DMS53 (cell line): ENCODE measurements at regions not wholly inside any gene's neighbourhood (a gene's known extent, or its start where the extent isn't known, plus 50 kb on each side); places are given as distances from the start of the nearest gene placed in this dataset.

Experiments used
- DNase-seq: peaks from one replicate; lab custom pipeline; 2025; lab: John Stamatoyannopoulos, UW

DNA sequence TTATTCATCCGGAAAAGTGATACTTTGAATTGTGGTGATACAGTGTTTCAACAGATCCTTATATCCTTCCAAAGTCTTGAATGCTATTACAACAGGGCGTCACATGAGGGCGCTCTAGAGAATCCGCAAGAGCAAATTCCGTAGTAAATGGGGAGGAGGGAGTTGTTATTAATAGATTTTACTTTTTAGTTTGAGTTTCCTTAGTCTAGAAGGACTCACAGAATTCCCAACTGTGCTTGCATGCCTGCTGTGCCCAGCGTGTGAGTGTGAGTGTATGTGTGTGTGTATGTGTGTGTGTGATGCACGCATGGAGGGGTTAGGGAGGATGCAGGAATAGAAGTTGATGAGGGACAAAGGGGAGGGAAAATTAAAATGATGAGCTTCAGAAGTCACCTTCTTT lies 375.3 kb downstream of the C12orf75 start:
- DNase-seq = peak; percentile 88

- peak; percentile 97 for DNase-seq
Measured at GRCh38 chr12:105706321-105706972, 376.0 kb downstream of the C12orf75 start.

DNA sequence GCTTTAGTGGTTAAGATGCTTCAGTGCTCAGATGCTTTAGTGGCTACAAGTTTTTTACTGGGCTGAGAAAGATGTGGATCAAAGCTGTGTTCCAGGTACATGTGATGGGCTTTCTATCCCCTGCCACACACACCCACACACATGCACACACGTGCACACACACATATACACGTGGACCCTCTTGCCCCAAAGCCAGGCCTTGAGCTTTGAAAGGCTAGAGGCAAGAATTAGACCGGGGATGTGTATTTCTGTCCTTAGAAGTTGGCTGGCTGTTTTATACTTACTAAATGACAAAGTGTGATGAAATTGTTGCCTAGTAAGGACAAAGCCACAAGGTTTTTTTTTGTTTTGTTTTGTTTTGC lies 376.5 kb downstream of the C12orf75 start:
- no peak for DNase-seq

- DNase-seq = no peak
Measured at GRCh38 chr12:105713606-105714305, 383.3 kb downstream of the C12orf75 start.

GRCh38 chr12:105716621-105717020 lies 386.1 kb downstream of the C12orf75 start:
- DNase-seq = no peak

DNA sequence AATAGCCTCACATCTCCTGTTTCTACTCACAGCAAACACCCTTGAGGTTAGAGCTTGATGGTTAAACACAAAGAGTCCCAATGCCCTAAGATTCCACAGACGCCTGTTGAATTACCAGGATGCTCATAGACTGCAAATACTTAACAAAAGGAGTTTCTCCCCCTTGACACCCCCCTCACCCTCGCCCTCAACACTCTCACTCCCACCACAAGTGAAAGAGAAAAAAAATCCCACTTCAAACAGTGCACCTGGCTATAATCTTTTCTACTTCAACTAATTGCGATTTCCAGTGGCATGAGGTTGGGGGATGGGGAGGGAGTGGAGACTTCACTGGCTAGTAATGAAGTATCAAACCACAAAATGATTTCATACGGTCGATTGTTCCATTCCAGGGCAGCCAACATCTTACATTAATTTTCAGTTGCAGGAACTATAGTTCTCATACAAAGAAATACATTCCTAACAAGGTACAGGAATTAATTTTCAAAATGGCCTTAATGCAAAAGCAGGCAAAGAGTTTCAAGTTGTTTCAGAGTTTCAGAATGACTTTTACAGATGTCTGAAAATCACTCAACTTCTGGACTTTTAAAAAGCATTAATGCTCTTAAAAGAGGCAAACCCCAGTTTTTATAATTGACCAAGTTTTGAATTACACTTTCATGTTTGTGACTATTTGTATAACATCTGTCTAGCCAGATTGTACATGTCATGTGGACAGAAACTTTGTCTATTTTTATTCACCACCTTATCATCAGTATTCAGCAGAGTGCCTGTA lies 390.7 kb downstream of the C12orf75 start:
- peak; percentile 22 for DNase-seq

DNA sequence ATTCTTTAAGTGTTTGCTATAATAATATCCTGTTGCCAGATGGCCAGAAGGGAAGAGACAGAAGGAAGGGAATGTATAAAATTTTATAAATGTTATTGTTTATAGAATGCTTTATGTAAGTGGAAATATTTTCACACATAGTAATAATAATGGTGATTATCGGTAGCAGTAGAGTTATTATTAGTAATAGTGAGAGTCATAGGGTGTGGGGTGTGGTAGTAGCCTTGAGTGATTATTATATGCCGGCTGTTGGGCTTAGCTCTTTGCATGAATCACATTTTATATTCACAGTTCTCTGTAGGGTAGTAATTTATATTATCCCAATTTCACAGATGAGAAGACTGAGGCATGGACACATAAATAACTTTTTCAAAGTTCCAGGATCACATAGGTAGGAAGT lies 391.4 kb downstream of the C12orf75 start:
- no peak for DNase-seq

DNA sequence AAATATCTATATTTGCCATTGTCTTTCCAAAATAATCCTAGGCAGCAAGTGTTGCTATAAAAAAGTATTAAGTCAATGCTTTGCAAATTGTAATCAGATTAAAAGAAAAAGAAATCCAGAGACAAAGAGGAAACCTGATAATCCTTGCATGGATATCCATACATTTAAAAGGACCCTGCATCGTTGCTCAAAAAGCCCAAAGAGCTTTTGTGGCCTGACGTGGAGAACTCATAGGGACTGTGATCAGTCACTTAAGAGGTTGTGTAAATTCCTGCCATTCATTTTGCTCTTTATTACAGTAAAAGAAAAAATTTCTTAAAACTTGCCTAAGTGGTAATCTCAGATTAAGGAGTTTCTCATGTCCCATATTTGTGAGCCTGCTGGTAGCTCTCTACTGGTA lies 392.6 kb downstream of the C12orf75 start:
- no peak for DNase-seq

DNA sequence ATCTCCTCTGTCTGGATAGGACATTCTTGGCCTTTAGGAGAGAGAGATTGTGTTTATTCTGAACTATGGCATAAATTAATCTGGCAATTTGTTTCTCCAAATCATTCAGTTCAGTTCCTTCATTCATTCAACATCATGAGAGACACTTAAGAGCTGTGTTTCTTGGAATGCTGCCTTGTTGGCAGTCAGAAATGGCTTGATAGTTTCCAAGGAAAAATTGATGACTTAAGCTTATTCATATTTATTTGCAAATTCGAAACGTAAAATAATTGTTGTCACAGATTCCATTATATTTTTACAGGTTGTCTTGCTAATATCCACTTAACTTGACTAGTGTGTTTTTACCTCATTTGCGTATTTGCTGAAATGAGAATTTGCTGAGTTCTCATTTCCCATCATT lies 393.0 kb downstream of the C12orf75 start:
- no peak for DNase-seq

DNA sequence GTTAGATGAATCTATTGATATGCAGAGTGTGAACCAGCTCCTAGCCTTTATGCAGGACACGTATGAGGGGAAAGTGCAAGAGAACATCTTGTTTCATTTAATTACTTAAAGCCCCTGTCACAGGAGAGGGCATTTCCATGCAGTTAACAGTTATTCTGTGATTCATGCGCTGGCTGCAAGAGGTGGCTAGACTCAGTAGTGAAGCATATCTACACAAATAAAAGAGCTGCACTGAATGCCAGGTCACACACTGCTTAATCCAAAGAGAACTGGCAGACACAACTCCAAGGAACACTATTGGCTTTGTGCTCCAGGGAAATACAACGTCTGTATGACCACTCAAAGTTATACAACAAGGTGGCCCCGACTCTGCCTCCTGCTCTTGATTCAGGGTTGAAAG lies 394.1 kb downstream of the C12orf75 start:
- DNase-seq = no peak

DNA sequence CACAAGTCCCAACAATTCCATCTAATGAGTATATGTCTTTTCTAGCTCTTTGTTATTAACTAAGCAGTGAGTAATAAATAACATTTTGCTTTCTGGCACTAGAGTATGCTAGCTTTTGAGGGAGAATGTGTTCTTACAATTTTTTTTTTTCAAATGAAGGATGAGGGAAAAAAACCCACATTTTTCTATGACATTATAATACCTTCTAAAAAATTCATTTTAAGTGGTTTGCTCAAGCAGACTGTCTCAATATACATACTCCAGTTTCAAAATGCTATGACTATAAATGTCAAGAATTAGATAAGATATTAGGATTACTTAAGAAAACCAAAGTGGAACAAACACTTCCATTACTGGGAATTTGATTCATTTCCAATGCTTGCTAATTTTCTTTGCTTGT lies 394.6 kb downstream of the C12orf75 start:
- DNase-seq = no peak

DNA sequence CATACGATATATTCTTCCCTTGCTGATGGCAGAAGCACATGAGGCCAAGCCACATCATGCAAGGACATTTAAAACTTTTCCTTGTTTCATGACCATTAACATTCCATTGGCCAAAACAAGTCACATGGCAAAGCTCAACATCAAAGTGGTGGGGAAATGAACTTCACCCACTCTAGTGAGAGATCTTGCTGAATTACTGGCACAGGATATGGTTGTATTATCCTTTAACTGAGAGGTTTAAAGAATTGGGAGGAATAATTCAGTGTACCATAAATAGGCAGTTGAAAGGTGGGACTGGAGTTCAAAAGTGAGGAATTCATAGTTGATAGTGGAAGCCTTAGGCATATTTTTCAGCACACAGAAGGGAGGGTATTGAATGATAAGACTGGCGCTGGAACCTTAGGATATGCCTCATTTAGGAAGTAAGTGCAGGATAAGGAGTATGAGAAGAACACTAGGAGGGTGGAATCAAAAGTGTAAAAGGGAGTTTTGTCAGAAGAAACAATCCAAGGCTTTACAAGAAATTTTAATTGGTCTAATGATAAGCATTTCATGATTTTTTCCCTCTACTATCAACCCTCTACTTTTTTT lies 398.8 kb downstream of the C12orf75 start:
- DNase-seq = no peak

- no peak for DNase-seq
Measured at GRCh38 chr12:105729926-105730325, 399.4 kb downstream of the C12orf75 start.

- DNase-seq = peak; percentile 71
Measured at GRCh38 chr12:105733579-105733978, 403.1 kb downstream of the C12orf75 start.

DNA sequence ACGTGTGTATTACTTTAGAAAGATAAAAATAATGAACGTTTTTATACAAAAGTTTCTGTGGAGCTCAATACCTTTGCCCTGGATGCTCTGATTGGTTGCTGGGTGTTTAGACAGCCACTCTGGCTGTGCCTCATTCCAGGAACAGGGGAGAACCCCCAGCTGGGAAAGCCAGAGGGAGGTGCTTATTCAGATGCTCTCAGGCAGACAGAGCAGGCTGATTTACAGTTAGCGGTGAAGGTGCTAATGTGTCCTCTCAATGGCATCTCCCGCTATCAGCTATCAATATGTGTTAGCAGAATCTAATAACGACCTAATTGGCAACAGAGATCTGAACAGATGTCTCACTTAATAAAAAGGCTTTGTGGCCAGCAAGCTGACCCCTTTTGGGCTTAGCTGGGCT lies 402.3 kb downstream of the NUAK1 start:
- no peak for DNase-seq

DNA sequence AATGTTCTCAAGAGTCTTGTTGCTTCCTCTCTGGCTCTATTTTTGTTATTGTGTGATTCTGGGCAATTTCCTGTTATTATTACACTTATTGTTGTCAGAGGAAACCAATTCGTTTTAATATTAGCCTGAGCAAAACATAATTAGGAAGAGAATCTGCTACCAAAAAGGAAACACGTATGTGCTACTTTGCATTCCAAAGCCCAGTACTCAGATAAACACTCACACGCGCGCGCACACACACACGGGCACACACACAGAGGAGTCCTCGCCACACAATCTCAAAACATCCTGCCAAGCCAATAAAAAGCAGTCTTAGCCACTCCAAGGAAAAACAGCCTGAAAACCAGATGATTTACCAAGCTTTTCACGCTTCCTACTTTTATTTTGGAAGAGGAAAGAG lies 400.7 kb downstream of the NUAK1 start:
- no peak for DNase-seq

DNA sequence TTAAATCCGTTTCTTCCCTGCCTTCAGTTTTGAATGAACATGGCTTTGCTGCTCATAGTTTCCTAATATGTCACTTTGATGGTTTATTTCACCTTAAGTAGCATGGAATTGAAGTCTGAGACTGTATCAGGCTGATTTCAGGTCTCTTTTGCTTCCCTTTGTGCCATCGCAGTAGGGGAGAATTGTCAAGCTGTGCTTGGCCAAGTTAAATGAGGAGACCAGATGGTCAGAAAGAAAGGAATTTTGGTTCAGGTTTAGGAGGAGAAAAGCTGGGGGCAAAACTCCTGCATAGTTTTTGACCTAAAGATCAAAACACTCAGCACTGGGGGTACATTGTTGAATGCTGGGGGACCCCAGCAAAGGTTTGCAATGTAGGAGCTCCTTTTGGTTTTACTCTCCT lies 398.4 kb downstream of the NUAK1 start:
- DNase-seq = no peak

- DNase-seq = no peak
Measured at GRCh38 chr12:105740970-105741725, 397.6 kb downstream of the NUAK1 start.

DNA sequence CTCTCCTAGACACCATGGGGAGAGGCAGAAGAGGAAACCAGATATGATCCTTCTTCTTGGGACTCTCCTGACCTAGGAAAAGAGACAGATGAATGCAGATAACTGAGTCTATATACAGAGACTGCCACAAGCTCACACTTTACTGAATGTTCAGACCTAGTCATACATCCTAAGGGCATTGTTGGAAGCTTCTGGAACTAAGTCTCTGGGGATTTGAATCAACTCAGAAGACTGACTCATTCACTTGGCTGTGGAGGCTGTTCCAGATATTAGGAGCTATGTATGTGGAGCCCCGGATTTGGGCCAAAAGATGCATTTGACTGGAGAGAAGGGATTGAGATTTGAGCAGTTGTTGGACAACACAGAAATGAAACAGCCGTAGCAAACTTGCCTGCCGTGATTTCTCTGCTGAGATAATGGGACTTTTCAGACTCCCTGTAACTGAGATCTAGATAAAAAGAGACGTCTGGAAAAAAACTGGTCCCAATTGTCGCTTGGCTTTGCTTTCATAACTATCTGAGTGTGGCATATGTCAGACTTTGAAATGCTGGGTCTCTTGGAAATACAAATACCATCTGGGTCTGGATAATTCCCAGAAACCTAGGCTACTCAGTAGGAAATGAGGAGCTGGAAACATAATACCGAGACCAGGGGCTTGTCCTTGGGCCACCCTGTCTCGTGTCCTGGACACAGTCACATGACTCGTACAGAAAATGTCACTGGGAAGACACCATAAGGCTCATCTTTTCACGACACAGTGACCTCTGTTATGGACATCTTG lies 396.8 kb downstream of the NUAK1 start:
- no peak for DNase-seq

DNA sequence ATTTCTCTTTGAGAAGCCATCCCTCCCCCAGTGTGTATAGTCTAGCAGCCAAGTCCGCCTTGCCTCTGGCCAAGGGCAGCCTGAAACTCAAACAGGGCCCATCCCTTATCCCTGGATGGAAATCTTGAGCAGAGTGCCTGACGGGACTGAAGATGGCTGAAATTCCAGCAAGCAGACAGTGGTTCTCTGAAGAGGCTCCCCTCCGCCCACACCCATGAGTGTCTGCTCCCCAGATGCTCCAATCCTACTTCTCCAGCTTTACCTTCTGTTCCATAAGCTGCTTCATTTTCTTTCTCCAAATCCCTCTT lies 396.2 kb downstream of the NUAK1 start:
- no peak for DNase-seq

DNA sequence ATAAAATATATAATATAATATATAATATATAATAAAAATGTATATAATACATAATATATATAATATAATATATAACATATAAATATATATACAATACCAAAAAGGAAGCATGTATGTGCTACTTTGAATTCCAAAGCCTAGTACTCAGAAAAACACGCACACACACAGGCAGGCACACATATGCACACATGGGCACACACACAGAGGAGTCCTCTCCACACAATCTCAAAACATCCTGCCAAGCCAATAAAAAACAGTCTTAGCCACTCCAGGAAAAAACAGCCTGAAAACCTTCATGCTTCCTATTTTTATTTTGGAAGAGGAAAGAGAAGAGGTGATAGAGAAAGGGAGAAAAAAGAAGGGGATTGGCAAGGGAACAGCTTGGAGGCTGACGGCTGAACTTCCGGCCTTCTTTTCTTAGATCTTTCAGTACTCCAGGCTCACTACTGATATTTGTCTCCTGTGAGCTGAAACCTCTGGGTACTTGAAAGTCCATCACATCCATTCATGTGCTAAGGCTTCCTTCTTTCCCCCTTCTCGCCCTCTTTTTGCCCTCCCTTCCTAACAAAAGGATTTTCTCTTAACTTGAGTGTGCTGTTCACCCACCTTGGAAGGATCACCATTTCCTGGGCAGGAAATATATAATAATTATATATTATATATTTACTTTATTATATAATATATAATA lies 394.2 kb downstream of the NUAK1 start:
- DNase-seq = no peak
